Renal pelvis (tissue), 1 donor: ENCODE measurements at regions not wholly inside any gene's neighbourhood (a gene's known extent, or its start where the extent isn't known, plus 50 kb on each side); places are given as distances from the start of the nearest gene placed in this dataset.
A peak's percentile ranks its signal among the peaks of the same experiment; 100 is the strongest.

Source experiments
- DNase-seq: peaks from one replicate; pipeline ENCODE4 v3.0.0-alpha.2; 2013

DNA sequence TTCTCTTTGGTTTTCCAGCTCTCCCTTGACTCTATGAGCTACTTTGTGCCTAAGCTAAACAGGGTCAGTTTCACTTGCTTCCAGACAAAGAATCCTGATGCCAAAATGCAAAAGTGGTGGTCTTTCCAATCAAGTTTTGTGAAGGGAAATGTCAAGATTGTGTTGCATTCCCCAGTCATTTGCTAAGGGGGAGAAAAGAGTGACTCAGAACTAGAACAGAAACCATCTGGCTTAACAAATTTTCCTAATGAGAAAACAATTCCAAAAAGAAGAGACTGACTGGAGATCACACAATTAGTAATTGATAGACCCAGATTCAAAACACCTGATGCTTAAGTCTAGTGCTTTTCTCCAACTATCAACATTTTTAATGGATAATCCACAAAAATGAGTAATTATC is 235.1 kb upstream of the DIO2 start:
- DNase-seq: no peak

DNA sequence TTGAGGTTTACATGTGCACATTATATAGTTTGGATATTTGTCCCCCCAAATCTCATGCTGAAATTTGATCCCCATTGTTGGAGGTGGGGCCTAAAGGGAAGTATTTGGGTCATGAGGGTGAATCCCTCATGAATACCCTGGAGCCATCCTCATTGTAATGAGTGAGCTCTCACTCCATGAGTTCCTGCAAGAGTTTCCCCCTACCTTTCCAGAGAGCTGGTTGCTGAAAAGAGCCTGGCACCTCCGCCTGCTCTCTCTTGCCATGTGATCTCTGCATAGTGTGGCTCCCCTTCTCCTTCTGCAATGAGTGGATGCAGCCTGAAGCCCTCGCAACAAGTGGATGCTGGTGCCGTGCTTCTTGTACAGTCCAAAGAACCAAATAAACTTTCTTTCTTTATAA is 234.3 kb upstream of the DIO2 start:
- DNase-seq: no peak

DNA sequence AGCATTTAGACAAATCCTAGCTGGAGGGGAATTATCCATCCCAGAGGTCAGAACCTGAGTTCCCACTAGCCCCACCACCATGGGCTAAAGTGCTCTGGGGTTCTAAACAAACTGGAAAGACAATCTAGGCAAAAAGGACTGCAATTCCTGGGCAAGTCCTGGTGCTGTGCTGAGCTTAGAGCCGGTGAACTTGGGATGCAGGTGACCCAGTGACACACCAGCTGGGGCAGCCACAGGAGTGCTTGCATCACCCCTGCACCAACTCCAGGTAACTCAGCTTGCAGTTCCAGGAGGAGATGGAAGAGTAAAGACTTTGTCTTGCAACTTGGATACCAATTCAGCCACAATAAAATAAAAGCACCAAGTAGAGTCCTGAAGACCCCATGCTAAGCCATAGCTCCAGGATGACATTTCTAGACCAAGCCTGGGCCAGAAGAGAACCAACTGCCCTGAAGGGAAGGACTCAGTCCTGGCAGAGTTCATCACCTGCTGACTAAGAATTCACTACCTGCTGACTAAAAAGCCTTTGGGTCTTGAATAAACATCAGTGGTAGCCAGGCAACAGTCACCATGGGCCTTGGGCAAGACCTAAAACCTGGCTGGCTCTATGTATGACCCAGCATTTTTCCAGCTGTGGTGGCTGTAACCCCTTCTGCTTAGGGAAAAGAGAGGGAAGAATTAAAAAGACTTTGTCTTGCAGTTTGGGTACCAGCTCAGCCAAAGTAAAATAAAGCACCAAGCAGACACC is 223.4 kb upstream of the DIO2 start:
- no peak for DNase-seq

DNA sequence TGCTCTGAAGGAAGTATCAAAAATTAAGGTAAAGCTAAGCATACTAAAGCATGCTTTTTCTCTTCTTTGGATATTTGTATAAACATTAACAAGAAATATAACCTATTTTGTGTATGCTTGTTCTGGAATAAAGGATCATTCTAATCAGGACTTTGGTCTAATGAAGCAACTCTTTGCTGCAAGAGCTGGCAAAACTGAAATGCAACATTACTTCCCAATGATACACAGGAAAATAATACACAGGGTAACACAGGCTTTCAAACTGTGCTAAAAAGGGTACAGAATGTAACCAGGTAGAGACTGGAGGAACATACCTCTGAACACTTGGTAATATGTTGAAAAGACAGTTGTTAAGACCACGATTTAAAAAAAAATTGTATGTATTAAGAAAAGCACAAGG is 222.5 kb upstream of the DIO2 start:
- no peak for DNase-seq

DNA sequence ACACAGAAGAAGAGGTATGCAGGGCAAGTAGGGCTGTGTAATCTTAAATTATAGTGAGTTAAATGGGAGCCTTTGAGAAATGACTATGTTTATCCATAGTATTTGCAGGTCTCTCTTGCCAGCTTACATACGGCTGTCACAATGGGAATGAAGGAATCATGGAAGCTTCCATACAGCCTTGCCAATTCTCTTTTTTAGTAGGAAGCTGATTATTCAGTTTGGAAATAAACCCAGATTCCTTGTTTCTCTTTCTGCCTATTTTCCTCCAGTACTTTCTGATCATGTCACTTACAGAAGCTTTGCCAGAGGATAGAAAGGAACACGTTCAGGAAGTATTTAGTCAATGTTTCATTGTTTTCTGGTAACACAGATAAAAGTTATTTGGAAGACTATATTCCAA is 217.4 kb upstream of the DIO2 start:
- no peak for DNase-seq

DNA sequence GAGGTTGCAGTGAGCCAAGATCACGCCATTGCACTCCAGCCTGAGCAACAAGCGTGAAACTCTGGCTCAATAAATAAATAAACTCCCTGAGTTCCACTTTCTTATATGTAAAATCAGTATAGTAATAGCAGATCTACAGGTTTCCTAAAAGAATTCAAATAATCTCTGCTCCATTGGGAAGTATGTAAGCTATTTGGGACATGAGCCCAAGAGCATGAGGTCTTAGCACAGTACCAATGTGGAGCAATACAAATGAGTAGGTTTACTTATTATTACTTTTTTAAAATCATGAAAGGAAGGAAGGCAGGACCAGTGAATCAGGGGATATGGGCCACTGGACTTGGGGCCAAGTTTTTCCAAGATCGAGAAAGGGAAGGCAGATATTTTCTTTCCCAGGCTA is 216.9 kb upstream of the DIO2 start:
- no peak for DNase-seq

DNA sequence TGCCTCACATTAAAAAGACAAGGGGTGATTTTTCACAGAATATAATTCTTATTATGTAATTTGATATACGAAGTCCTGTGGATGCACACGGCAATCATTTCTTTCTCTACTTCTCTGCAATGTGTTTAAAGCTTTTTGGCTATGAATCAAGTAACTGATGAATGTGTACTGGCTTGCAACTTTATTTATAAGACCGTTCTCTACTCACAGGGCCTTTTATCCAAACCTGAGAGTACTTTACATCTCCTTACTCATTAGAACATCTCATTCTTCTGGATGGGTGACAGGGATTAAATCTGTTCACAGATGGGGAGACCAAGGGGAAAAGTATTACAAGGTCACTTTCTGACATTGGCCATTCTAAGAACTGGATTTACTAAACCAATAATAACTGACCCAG is 215.8 kb upstream of the DIO2 start:
- no peak for DNase-seq

DNA sequence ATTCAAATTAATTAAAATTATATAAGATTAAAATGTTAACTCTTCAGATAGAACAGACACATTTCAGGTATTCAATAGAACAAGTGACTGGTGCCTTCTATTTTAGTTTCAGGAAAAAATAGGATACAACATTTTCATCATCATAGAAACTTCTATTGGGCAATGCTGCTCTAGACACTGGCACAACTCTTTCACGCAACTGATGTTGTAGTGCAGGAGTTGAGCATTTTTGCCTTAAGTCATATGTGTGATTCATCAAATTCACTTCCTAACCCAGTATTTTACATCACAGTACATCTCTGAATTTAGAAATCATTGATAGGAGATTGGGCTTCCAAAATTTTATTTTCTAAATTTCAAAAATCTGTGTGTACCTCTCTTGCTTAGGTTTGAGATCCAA is 215.4 kb upstream of the DIO2 start:
- DNase-seq: no peak

DNA sequence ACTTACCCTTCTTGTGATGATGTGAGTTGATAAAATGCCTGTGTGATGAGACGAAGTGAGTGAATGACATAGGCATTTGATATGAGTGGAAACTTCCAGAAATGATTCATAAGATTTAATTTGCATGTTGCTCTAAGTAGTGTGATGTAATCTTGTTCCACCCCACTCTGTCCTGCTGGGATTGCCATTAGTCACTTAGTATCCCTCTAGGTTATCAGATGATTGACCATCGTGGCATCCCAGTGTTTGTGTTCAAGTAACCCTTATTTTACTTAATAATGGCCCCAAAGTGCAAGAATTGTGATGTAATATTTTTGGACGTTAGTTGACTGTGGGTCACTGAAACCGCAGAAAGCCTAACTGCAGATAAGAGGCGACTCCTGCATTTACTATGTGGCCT is 214.4 kb upstream of the DIO2 start:
- no peak for DNase-seq

DNA sequence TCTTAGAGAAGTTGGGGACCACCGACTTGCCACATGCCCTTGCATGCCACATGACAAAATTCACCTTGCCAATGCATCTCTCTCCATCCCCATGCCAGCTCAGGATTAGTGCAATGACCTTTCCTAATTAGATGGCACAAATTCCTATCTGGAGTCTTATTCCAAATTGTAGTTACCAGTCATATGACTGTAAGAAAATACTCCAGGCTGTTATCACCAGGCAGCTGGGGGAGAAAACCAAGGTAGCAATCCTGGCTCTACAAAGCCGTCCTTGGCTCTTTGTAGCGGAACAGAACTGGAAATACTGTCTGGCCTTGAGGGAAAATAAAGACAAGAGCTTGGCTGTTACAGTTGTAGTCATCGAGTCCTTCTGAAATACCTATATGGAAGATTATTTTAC is 208.5 kb upstream of the DIO2 start:
- DNase-seq: no peak

DNA sequence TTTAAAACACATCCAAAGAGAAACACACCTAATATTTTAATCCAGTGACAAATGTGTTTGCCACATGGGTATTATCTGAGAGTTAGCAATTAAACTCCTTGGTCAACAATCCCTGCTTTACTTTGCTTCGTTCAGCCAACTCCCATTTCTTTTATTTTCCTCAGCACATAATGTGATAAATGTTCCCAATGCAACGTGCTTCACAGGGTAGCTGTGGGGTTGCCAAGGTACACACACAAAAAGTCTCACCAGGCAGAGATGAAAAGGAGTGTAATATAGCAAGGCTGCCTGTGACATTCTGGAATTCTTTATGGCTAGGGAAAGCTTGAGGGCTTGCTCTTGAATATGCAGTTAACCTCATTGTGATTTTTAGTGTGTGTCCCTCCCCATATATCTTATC is 208.0 kb upstream of the DIO2 start:
- DNase-seq: peak; percentile 22

DNA sequence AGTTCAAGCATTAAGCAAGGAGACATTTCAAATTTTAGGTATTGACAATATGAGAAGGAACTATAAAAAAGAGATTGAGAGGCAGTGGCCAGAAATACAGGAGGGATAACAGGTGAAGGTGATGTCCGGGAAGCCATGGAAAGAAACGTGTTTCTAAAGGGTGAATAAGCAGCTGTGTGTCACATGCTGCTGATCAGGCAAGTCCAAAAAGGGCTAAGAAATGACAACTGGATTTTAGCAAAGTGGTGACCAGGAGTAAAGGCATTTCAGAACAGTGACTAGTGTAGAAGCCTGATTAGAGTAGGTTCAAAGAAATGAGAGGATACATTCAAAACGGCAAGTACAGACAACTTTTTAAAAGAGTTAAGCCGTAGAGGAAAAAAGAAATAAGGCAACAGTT is 204.3 kb upstream of the DIO2 start:
- no peak for DNase-seq

DNA sequence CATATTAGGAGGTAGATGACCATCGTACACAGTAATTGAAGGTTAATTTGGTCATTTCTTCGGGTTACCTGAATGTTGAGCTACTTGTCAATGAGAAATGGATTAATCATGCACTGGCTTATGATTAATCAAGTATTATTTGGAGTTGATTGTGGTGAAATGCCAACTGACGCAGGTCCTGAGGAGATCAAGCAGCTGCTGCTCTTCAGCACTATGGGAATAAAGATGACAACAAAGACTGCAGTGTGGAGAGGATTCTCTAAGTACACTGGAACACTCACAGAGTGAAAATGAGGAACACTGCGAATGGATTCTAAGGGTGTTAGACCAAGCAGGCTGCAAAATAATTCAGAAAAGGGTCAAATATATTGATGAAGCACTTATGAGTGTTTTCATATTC is 202.8 kb upstream of the DIO2 start:
- DNase-seq: no peak

DNA sequence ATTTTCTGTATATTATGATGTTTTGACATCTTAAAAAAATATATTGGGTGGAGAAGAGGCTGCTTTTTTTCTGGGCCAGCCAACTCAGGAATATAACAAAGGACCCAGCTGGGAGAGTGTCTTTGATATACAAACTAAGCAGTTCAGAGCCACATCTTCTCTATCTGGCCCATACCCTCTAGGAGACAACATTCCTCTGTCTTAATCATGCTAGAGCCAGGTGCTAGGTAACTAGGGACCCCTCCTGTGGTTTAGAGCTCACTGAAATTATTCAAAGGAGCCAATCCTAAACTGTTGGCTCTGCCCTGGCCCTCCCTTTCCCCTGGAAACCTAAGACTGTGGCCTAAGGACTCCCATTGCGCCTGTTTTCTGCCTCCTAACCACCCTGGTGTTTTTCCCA is 193.1 kb upstream of the DIO2 start:
- no peak for DNase-seq

DNA sequence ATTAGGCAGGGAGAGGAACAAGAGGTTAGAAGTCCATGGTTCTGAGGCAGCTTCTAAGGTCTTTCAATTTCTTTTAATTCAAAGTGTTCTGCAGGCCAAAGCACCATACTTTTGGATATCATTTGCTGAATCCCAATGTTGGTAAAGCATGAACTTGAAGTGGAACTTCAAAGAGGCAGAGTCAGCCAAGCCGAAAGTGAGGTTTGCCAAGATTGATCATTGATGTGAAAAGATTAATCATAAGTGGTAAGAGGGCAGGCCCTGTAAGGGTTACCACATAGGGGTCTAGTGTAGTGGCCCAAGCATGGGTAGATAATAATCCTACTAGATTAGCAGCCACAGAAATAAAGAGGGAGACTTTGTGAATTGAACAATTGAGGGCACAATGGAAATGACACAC is 191.7 kb upstream of the DIO2 start:
- DNase-seq: no peak

DNA sequence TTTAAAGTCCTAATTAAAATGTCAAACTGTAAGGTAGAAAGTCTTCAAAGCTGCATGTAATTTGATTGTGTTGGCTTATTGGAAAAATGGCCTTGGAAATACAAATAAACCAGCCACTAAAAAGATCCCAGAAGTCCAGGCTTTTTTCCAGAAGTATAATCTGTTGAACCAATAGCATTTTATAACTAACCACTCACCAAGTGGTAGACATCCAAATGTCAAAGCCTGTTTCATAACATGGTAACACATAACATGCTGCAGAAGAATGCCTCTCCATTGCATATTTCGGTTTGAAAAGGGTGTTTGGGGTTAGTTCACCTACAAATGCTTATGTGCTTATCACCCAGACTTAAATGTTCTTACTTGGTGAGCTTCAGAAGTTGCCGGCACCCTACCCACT is 183.7 kb upstream of the DIO2 start:
- no peak for DNase-seq

DNA sequence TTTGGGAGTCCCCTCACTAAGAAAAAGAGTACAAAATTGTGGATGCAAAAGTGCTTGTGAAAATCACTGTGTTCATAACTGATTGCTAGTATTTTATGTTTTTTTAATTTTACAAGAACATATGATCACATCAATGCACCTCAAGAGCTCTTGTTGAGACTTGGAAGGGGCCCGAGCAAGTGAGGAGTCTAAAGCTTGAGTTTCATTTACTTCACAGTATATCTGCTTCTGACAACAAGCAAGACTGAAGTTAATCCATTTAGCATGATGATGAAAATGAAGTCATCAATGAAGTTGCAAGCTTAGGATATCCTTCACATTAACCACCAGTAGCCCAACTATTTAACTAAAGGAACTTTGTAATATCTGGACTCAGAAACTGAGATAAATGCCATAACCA is 182.5 kb upstream of the DIO2 start:
- DNase-seq: no peak

DNA sequence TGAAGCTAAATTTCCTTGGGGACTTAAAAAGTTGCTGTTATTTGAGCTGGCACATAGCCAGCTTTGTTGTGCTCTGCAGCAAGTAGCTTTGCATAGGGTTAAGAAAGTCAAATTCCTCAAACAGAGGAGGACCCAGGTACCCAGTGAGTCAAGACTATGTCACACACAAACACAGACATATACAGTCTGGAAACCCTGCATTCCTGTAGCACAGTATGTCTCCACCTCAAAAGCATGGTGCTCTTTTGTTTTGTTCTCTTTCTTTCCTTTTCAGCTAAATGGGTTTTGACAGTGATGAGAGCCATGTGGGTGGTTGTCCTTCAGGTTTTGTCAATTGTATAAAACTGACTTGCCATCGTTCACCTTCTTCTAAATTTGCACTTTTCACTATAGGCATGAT is 179.6 kb upstream of the DIO2 start:
- peak; percentile 4 for DNase-seq

DNA sequence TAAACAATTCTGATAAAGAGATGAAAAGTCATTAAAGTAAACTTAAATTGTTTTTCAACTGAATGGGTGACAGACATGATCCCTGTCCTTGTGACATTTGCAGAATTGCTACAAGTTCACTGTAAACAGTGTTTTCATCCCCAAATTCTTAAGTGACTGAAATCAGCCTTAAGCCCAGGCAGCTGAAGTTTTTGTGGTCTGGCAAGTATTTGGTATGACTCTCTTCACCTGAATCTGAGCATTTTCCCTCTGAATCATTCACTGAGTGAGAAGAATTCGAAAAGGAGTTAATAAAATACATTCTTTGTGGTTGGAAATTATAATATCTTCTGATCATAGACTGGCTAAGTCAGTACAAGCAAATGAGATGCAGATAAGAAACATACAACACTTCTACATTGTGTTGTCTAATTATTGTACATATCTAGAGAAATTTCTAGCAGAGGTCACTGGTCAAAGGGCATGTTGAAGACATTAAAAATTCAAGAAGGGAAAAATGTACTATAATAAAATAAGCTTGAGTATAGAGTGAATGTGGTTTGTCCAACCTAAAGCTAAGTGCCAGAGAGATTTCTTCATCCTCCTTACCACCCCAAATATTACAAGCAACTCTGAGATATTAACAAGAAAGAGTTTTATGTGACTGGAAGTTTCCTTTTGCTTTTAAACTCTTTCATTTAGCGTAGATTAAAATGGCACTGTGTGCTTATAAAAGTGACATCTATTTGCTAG is 177.8 kb upstream of the DIO2 start:
- DNase-seq: no peak

DNA sequence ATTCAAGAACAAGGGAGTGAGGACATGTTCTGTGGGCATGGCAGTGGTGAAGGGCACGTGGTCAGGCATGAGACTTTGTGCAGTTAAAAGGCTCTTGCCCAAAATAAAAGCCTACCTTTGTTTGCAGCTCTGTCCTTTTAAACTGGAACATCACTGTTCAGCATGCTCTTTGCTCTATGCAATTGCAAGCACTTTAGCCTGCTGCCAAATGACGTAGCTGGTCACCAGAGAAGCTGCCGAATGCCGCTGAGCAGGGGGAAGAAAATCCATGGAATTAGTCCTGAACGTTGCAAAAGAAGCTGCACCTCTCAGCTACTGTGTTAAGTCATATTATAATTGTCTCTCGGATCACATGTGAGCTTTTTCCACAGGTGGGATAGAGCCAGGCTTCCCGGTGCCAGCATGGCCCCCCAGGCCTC is 176.3 kb upstream of the DIO2 start:
- DNase-seq: no peak

DNA sequence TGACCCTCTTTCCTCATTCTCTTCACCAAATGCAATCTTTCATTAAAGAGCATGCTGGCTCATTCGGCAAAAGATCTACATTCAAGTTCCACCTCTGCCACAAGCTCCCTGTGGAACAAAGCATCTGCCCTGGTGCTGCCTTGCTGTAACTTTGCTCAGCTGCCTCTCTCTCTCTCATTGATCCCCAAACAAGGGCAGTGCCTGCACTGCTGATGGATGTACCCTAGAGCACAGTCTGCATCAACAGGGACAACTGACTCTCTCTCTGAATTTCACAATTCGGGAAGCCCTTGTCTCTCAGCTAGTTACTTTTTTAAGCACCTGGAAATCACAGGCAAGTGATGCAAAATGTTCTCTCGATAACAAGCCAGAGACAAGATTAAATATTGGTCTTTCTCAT is 174.0 kb upstream of the DIO2 start:
- no peak for DNase-seq

DNA sequence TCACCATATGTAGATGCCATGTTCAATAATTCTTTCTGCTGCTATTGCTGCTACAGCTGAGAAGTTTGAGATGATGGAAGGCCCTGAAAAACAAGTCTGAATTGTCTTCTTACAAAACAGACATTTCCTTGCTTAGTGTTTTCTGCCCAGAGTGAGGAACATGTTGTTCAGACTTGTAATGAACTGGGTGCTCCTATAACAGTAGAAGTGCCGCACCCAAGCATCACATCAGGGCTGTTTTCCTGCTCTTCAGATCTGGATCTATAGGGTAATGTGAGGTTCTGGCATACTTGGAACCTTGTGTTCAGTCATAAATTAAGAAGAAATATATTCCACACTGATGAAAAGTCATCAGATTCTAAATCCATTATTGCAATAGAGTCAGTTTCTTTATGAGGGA is 171.9 kb upstream of the DIO2 start:
- no peak for DNase-seq

DNA sequence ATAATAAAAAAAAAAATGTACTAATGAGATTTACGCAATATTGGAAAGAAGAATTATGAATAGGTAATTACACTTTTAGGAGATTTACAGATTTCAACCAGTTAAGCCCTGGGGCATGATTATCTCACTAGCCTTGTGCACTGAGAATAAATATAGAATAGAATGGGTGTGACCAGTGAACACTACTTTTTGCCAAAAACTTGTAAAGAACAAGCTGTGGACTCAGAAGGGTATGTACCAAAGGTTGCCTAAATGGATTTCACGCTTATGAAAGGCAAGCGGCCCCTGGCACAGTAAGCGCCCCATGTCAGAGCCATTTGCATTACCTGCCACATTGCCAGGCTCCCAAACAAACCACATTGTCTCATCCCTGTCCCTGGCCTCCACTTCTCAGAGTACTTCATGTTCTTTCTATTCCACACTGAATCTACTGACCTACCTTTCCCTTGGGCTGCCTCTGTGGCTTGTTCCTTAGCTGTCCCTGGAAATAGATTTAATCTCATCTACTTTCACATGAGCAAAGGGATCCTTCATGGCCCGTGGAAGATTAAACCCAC is 170.6 kb upstream of the DIO2 start:
- DNase-seq: no peak

DNA sequence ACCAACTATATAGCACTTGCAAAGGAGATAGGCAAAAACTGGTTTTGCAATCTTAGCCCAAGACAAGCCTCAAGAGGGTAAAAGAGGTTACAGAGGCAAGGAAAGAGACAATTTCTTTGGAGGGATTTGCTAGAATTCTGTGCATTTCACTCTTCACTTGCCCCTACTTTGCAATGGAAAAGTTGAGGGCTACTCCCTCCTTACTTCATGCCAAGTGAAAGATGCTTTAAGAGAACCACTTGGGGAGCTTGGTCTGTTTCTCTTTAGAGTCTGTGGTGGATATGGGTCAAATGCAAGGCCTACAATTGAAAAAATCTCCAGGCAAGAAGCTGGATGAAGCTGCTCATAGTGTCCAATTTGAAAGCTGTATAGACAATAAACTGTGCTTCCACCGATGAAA is 167.7 kb upstream of the DIO2 start:
- DNase-seq: no peak
